ENCODE measurements at regions not wholly inside any gene's neighbourhood (a gene's known extent, or its start where the extent isn't known, plus 50 kb on each side); places are given as distances from the start of the nearest gene placed in this dataset.

- TF ChIP-seq USF2 (IDR thresholded peaks at IDR 0.05; ENCODE audit: low read depth, low read length) (no peak), RCOR1 (IDR thresholded peaks at IDR 0.05; ENCODE audit: insufficient replicate concordance, low read length) (no peak)
These were observed 151.9 kb downstream of the KITLG start (continued) for GRCh38 chr12:88428350-88428749.

GRCh38 chr12:88431246-88431645 lies 149.0 kb downstream of the KITLG start:
- Histone ChIP-seq H3K27me3 (ENCODE audit: control insufficient read depth, insufficient read depth, low read length) (no peaks in the 10 kb centered on the region), H2AFZ (replicated peaks; ENCODE audit: low read length, poor library complexity) (no peak overlapping the region), H3K4me1 (ENCODE audit: control insufficient read depth, insufficient read depth, low read length) (peaks cover 8% of the 10 kb centered on the region; the same call in 1 of the 2 replicates), H3K23ac (ENCODE audit: low read depth, low read length) (no peak overlapping the region), H3K4ac (ENCODE audit: low read depth, low read length) (no peak overlapping the region), H3K56ac (ENCODE audit: extremely low read depth, insufficient read depth, low read length) (no peak overlapping the region), H3K4me2 (ENCODE audit: low read depth, low read length) (no peak overlapping the region), H3K9ac (ENCODE audit: low read depth, low read length) (no peak overlapping the region), H3K14ac (replicated peaks; ENCODE audit: low read depth, low read length) (peak overlapping the region; percentile 42; the same call in 1 of the 2 replicates), H3K27ac (ENCODE audit: insufficient read depth, low read length) (no peak overlapping the region), H3K9me3 (ENCODE audit: control insufficient read depth, insufficient read depth, low read length) (peaks cover 5% of the 10 kb centered on the region), H2BK120ac (ENCODE audit: low read depth, low read length) (no peak overlapping the region), H3K18ac (ENCODE audit: low read depth, low read length) (peak overlapping the region; percentile 4; the same call in 1 of the 2 replicates), H4K20me1 (ENCODE audit: insufficient read depth, low read length) (no peaks in the 10 kb centered on the region), H3K4me3 (ENCODE audit: insufficient read depth, low read depth, low read length) (no peak overlapping the region), H2BK15ac (ENCODE audit: low read depth, low read length) (no peak overlapping the region), H3K79me1 (ENCODE audit: low read depth in 1 of 2, low read length in 2 of 2) (no peaks in the 10 kb centered on the region), H2BK5ac (ENCODE audit: low read depth, low read length, poor library complexity, severe bottlenecking) (no peak overlapping the region), H2AK5ac (ENCODE audit: low read depth, low read length) (peak overlapping the region; percentile 62; the same call in 1 of the 2 replicates), H3K36me3 (ENCODE audit: control insufficient read depth, insufficient read depth, low read length) (no peaks in the 10 kb centered on the region), H4K5ac (ENCODE audit: low read depth, low read length) (peak overlapping the region; percentile 42; the same call in 1 of the 2 replicates), H3K9me1 (ENCODE audit: insufficient read depth, low read length) (no peaks in the 10 kb centered on the region), H4K8ac (ENCODE audit: low read depth in 2 of 2, low read length in 2 of 2) (no peak overlapping the region), H4K91ac (ENCODE audit: insufficient read depth, low read depth, low read length) (peak overlapping the region; percentile 40; the same call in 1 of the 2 replicates), H2BK20ac (ENCODE audit: low read depth, low read length) (no peak overlapping the region), H2AK9ac (replicated peaks; ENCODE audit: low read depth, low read length, poor library complexity) (no peak overlapping the region)
- intact Hi-C loops (cut with micrococcal nuclease) (no loop called here), in situ Hi-C loops (cut with MboI; ENCODE audit: low sequenced_read_pairs) (no loop called here), dilution Hi-C loops (cut with HindIII; ENCODE audit: low sequenced_read_pairs, unreplicated experiment) (no loop called here)
- no TSS peak for BruUV-seq (replicated peaks)
- POLR2A ChIA-PET (ENCODE audit: unreplicated experiment): no interaction called here
- TF ChIP-seq MXI1 (IDR thresholded peaks at IDR 0.05; ENCODE audit: borderline replicate concordance, low read depth, low read length) (no peak), CTCF (conservative IDR thresholded peaks at IDR 0.05; ENCODE audit: low read depth, low read length) (no peak), RAD21 (IDR thresholded peaks at IDR 0.05; ENCODE audit: low read length) (no peak), NFE2L2 (IDR thresholded peaks at IDR 0.05; ENCODE audit: low read depth, low read length) (no peak), USF2 (IDR thresholded peaks at IDR 0.05; ENCODE audit: low read depth, low read length) (no peak), MAFK (IDR thresholded peaks at IDR 0.05; ENCODE audit: low read depth, low read length) (no peak), CEBPB (IDR thresholded peaks at IDR 0.05; ENCODE audit: low read depth, low read length) (no peak), POLR2A (IDR thresholded peaks at IDR 0.05; ENCODE audit: low read depth, low read length) (no peak), MAZ (IDR thresholded peaks at IDR 0.05; ENCODE audit: borderline replicate concordance, low read depth, low read length) (no peak), SMC3 (IDR thresholded peaks at IDR 0.05; ENCODE audit: low read depth, low read length) (no peak), CHD1 (IDR thresholded peaks at IDR 0.05; ENCODE audit: low read depth, low read length) (no peak)
- WGBS, 2 experiments (ENCODE audit: extremely low coverage in 2 of 2, insufficient read length in 1 of 2): 100% methylated on average over 2 of the region's 4 CpGs; no CpG with 5 or more reads in 1 of the 2 experiments
- ATAC-seq (ENCODE audit: low read depth) (no peak), DNase-seq (no peak)
- CTCF ChIA-PET: interaction anchor here (0.6 kb wide), 1 partner anchor 12 kb away, joined by 4 read pairs; no protein-coding TSS in a partner anchor

All from IMR-90 (cell line).